ENCODE measurements at regions not wholly inside any gene's neighbourhood (a gene's known extent, or its start where the extent isn't known, plus 50 kb on each side); places are given as distances from the start of the nearest gene placed in this dataset.

DNA sequence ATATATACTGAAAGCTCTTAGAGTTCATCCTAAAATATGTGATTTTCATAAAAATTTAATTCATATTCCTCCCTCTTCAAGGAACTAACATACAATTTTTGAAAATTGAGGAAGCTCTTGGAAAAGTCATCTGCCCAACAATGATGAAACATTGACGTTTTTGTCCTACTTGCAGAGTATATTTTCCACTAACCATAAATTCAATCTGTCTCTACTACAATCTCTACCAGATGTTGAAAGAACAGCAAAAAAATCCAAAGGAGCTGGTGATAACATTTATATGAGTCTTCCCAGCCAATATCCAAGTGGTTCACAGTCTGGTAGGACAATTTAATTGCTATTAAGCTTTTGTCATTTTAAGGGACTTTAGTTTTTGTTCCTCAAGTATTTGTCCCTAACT is 81.1 kb upstream of the NR3C1 start:
- Histone ChIP-seq H3K36me3 (ENCODE audit: low read depth) (no peaks in the 10 kb centered on the region), H3F3A (ENCODE audit: insufficient read depth, low read depth) (peaks cover 6% of the 10 kb centered on the region; the same call in 1 of the 2 replicates), H3K4me2 (no peak overlapping the region), H3K27me3 (ENCODE audit: insufficient read depth, low read depth) (no peaks in the 10 kb centered on the region), H2AFZ (no peak overlapping the region), H3K27ac (no peak overlapping the region), H4K20me1 (ENCODE audit: insufficient read depth) (no peaks in the 10 kb centered on the region), H3K9me3 (ENCODE audit: insufficient read depth, low read depth) (no peaks in the 10 kb centered on the region; the same call in 1 of the 2 replicates), H3K9me2 (ENCODE audit: insufficient read depth) (no peaks in the 10 kb centered on the region), H3K79me2 (ENCODE audit: low read depth) (no peaks in the 10 kb centered on the region), H3K4me1 (replicated peaks; ENCODE audit: insufficient read depth) (peaks cover 16% of the 10 kb centered on the region), H3K4me3 (no peak overlapping the region)
- no TSS peak for BruUV-seq (replicated peaks)
- POLR2A ChIA-PET (ENCODE audit: unreplicated experiment): no interaction called here
- CTCF ChIA-PET: no interaction called here
- intact Hi-C loops (cut with micrococcal nuclease; ENCODE audit: unreplicated experiment): no loop called here
- TF ChIP-seq EZH2 (IDR thresholded peaks at IDR 0.05; ENCODE audit: low read depth) (no peak), CTCF (conservative IDR thresholded peaks at IDR 0.05) (no peak)
- no peak for DNase-seq

DNA sequence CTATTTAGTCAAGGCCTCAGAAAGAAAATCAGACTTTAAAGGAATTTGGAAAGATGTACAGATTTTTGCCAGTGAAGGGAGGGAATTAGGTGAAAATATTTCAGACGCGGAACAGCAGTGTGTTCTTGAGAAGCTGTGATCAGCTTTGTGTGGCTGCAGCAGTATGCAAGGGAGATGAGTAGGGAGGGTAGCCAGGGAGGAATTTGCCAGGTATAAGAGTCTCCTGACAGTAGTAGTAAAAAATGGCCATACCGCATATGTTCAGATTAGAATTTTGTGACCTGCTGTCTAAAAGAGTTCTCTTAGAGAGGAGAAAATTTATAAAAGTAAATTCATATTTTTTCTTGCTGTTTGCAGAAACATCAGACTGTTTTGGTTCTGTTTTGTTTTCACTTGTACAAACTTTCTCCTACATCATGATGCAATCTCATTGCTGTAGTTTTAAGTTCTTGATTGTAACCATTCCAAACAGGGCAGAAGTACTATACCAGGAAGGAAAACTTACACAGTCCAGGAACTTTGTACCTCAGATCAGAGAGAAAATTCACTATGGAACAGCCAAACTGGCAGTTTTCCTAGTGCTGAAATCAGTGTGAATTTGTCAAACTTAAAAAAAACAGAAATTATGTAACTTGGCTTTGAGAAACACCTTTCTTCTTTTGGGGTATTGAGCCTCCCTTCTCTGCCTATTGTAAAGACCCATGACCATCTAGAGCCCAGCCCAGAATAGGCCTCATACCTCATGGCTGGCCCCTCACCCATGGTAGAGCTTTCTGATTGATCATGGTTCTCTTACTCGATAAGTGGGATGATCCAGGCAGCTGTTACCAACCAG is 78.4 kb upstream of the NR3C1 start:
- Histone ChIP-seq H3K4me3 (no peak overlapping the region), H2AFZ (peak overlapping the region; percentile 67; the same call in 1 of the 2 replicates), H3K36me3 (ENCODE audit: low read depth) (no peaks in the 10 kb centered on the region), H3K9me3 (ENCODE audit: insufficient read depth, low read depth) (no peaks in the 10 kb centered on the region; the same call in 1 of the 2 replicates), H3K27me3 (ENCODE audit: insufficient read depth, low read depth) (no peaks in the 10 kb centered on the region), H3F3A (ENCODE audit: insufficient read depth, low read depth) (peaks cover 6% of the 10 kb centered on the region; the same call in 1 of the 2 replicates), H3K79me2 (ENCODE audit: low read depth) (no peaks in the 10 kb centered on the region), H3K9me2 (ENCODE audit: insufficient read depth) (no peaks in the 10 kb centered on the region), H3K4me1 (replicated peaks; ENCODE audit: insufficient read depth) (peaks cover 24% of the 10 kb centered on the region), H3K4me2 (0 out of 2 replicates have a peak overlapping the region, but pooled peaks have one; percentile 9), H3K27ac (peak overlapping the region; percentile 30; the same call in 1 of the 2 replicates), H4K20me1 (ENCODE audit: insufficient read depth) (no peaks in the 10 kb centered on the region)
- CTCF ChIA-PET: no interaction called here
- no peak for DNase-seq
- BruUV-seq (replicated peaks): no TSS peak
- POLR2A ChIA-PET (ENCODE audit: unreplicated experiment): no interaction called here
- intact Hi-C loops (cut with micrococcal nuclease; ENCODE audit: unreplicated experiment): no loop called here
- TF ChIP-seq EZH2 (IDR thresholded peaks at IDR 0.05; ENCODE audit: low read depth) (no peak), CTCF (conservative IDR thresholded peaks at IDR 0.05) (no peak)

DNA sequence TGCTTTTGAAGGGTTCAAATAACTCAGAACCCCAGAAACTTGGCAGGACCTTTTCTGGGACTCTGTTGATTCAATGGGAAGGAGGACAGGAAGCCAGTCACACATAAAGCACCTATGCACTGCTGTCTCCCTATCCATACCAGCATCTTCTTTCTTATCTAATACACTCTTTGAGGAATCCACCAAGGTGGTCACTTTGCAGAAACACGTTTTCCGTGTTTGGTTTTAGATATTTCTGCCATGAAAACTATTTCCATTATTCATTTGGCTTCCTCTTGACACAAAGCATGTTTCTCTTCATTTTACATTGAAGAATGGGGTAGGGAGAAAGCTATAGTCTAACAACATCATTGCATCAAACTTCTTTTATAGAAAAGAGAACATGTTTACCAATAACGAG is 76.5 kb upstream of the NR3C1 start:
- ChIA-PET CTCF (no interaction called here), POLR2A (ENCODE audit: unreplicated experiment) (no interaction called here)
- Histone ChIP-seq H3K79me2 (ENCODE audit: low read depth) (no peaks in the 10 kb centered on the region), H3K27me3 (ENCODE audit: insufficient read depth, low read depth) (no peaks in the 10 kb centered on the region), H4K20me1 (ENCODE audit: insufficient read depth) (no peaks in the 10 kb centered on the region), H3K4me1 (replicated peaks; ENCODE audit: insufficient read depth) (peaks cover 24% of the 10 kb centered on the region), H2AFZ (no peak overlapping the region), H3K4me2 (peak overlapping the region; percentile 18; the same call in 1 of the 2 replicates), H3K9me2 (ENCODE audit: insufficient read depth) (no peaks in the 10 kb centered on the region), H3K9me3 (ENCODE audit: insufficient read depth, low read depth) (no peaks in the 10 kb centered on the region; the same call in 1 of the 2 replicates), H3K4me3 (no peak overlapping the region), H3K27ac (peak overlapping the region; percentile 38), H3F3A (ENCODE audit: insufficient read depth, low read depth) (peaks cover 6% of the 10 kb centered on the region; the same call in 1 of the 2 replicates), H3K36me3 (ENCODE audit: low read depth) (no peaks in the 10 kb centered on the region)
- DNase-seq: no peak
- BruUV-seq (replicated peaks): no TSS peak
- TF ChIP-seq EZH2 (IDR thresholded peaks at IDR 0.05; ENCODE audit: low read depth): no peak
- no peak for TF ChIP-seq CTCF (conservative IDR thresholded peaks at IDR 0.05)
- intact Hi-C loops (cut with micrococcal nuclease; ENCODE audit: unreplicated experiment): no loop called here

All from PC-9 (cell line).